ENCODE measurements at regions not wholly inside any gene's neighbourhood (a gene's known extent, or its start where the extent isn't known, plus 50 kb on each side); places are given as distances from the start of the nearest gene placed in this dataset.

DNA sequence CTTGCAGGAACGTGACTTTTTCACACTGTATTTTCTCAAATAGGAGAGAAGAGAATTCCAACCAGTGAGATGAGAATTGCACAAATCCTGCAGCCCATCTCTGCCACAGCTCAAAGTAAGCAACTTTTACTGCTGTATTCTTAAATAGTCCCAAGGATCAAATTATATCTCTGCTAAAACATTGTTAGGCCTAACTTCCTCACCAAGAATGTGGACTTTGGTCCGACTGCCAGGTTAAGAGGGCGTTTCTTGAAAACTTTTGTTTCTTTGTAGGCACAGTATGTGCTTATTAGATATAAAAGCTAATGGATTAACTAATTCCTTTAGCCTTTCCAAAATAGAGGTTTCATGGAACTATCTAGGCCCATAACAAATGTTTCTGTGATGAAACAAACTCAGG is 61.4 kb upstream of the IFNG-AS1 start:
- TF ChIP-seq, protein P1, sequence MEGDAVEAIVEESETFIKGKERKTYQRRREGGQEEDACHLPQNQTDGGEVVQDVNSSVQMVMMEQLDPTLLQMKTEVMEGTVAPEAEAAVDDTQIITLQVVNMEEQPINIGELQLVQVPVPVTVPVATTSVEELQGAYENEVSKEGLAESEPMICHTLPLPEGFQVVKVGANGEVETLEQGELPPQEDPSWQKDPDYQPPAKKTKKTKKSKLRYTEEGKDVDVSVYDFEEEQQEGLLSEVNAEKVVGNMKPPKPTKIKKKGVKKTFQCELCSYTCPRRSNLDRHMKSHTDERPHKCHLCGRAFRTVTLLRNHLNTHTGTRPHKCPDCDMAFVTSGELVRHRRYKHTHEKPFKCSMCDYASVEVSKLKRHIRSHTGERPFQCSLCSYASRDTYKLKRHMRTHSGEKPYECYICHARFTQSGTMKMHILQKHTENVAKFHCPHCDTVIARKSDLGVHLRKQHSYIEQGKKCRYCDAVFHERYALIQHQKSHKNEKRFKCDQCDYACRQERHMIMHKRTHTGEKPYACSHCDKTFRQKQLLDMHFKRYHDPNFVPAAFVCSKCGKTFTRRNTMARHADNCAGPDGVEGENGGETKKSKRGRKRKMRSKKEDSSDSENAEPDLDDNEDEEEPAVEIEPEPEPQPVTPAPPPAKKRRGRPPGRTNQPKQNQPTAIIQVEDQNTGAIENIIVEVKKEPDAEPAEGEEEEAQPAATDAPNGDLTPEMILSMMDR (IDR thresholded peaks at IDR 0.05; ENCODE audit: low read depth, low read length, missing control alignments): no peak
- H3K4me3 ChIP-seq (ENCODE audit: low read depth, low read length): no peak overlapping the region
- no peak for DNase-seq (ENCODE audit: low read depth)

DNA sequence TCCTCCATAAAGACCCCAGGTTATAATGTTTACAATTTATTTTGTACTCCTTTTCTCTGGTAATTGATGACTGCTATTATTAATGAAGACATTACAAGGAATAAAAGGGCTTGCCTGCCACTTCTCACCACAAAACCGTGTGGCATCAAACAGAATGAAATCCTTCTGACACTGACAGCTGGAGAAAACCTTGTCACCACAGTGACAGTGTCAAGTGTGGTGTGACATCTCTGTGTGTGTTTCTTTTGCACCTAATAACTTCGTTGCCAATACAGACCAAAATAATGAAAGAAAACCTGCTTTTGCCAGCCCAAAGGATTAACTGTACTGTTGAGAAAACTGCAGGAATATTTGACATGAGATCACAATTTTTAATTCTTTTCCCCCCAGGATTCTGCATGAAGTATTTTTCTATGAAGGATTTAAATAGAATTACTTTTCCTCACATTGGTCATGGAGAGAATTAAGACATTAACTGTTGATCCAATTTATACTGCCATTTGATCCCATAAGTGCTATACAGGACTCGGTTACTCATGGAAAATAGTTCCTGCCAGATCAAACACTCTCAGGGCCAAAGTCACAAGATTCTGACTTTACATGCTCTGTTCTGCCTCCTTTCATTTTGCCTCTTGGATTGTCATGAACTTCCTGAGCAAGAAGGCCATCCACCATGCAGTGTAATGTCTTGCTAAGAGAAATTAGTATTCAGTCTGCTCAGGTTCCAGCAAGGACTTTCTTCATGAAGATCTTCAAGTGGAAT is 60.4 kb upstream of the IFNG-AS1 start:
- TF ChIP-seq, protein P1 (IDR thresholded peaks at IDR 0.05; ENCODE audit: low read depth, low read length, missing control alignments): no peak
- H3K4me3 ChIP-seq (ENCODE audit: low read depth, low read length): no peak overlapping the region
- no peak for DNase-seq (ENCODE audit: low read depth)

DNA sequence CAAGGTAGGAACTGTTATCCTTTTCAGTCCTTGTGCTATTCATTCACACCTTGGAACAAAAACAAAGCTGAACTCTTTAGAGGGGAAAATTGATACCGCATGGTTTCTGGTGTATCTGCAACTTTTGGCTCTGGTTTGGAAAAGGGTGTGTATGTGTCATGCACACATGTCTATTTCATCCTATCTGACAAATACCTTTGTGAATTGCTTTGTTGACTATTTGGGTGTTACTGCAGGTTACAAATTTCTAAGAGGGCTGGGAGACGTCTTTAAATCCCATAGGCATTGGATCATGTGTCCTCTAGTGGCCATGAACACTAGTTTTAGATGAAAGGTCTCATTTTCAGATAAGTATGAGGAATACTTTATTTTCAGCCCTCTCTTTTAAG is 59.9 kb upstream of the IFNG-AS1 start:
- H3K4me3 ChIP-seq (ENCODE audit: low read depth, low read length): no peak overlapping the region
- TF ChIP-seq, protein P1 (IDR thresholded peaks at IDR 0.05; ENCODE audit: low read depth, low read length, missing control alignments): no peak
- DNase-seq (ENCODE audit: low read depth): no peak

DNA sequence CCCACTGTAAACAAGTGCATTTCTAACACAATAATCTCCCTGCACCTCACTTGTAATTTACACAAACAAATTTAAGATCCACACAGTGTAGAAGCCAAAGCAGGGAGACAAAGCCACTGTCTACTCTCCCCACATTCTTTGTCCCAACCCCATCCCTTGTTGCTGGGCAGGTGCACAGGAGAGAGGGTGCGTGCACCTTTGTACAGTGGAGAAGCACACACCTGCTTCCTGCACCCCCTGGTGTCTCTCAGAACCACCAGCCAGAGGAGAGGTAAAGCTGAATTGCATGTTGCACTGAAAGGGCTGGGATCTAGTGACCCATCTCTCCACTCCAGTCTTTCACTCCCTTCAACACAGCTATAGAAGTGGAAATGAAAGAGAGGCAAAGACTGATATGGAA is 51.4 kb upstream of the IFNG-AS1 start:
- TF ChIP-seq, protein P1 (IDR thresholded peaks at IDR 0.05; ENCODE audit: low read depth, low read length, missing control alignments): no peak
- no peak overlapping the region for H3K4me3 ChIP-seq (ENCODE audit: low read depth, low read length)
- no peak for DNase-seq (ENCODE audit: low read depth)

Measured in GM12864 (cell line).